ENCODE measurements at regions not wholly inside any gene's neighbourhood (a gene's known extent, or its start where the extent isn't known, plus 50 kb on each side); places are given as distances from the start of the nearest gene placed in this dataset.

DNA sequence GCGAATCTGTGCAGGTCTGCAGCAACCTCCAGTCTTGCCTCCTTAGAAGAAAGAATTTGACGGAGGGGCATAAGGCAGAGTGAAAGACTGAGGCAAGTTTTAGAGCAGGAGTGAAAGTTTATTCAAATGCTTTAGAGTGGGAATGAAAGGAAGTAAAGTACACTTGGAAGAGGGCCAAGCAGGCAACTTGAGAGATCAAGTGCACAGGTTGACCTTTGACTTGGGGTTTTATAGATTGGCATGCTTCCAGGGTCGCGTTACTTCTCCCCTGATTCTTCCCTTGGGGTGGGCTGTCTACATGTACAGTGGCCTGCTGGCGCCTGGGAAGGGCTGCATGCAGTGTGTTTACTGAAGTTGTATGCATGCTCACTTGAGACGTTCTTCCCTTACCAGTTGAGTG lies 127.2 kb upstream of the FER start:
- Histone ChIP-seq H3K36me3 (ENCODE audit: control insufficient read depth, insufficient read depth, low read length) (no peaks in the 10 kb centered on the region), H3K4me3 (ENCODE audit: low read length) (no peak overlapping the region), H3K9ac (ENCODE audit: extremely low read depth, low read length, poor library complexity, severe bottlenecking) (no peak overlapping the region), H3K4me1 (ENCODE audit: control insufficient read depth, insufficient read depth, low read length) (no peaks in the 10 kb centered on the region), H3K27ac (ENCODE audit: low read depth, low read length) (no peak overlapping the region), H3K9me3 (ENCODE audit: control insufficient read depth, low read length) (no peaks in the 10 kb centered on the region), H3K27me3 (ENCODE audit: control insufficient read depth, insufficient read depth, low read length, poor library complexity, severe bottlenecking) (no peaks in the 10 kb centered on the region)
- H3K27ac Mint-ChIP-seq = no peak overlapping the region
- H3K27me3 Mint-ChIP-seq (ENCODE audit: insufficient read depth) = no peaks in the 10 kb centered on the region
- no peak for DNase-seq
- no peaks in the 10 kb centered on the region for H3K36me3 Mint-ChIP-seq (ENCODE audit: low read depth)
- H3K4me1 Mint-ChIP-seq = no peaks in the 10 kb centered on the region
- WGBS, 2 experiments (ENCODE audit: insufficient coverage in 1 of 2, insufficient read length in 1 of 2) = 93 to 94% methylated on average over 6 of the region's 6 CpGs
- peaks cover 2% of the 10 kb centered on the region for H3K9me3 Mint-ChIP-seq
- H3K4me3 Mint-ChIP-seq = no peak overlapping the region
- TF ChIP-seq, protein P1, sequence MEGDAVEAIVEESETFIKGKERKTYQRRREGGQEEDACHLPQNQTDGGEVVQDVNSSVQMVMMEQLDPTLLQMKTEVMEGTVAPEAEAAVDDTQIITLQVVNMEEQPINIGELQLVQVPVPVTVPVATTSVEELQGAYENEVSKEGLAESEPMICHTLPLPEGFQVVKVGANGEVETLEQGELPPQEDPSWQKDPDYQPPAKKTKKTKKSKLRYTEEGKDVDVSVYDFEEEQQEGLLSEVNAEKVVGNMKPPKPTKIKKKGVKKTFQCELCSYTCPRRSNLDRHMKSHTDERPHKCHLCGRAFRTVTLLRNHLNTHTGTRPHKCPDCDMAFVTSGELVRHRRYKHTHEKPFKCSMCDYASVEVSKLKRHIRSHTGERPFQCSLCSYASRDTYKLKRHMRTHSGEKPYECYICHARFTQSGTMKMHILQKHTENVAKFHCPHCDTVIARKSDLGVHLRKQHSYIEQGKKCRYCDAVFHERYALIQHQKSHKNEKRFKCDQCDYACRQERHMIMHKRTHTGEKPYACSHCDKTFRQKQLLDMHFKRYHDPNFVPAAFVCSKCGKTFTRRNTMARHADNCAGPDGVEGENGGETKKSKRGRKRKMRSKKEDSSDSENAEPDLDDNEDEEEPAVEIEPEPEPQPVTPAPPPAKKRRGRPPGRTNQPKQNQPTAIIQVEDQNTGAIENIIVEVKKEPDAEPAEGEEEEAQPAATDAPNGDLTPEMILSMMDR (conservative IDR thresholded peaks at IDR 0.05) = no peak

- no peak overlapping the region for H3K27ac Mint-ChIP-seq
- no peaks in the 10 kb centered on the region for H3K36me3 ChIP-seq (ENCODE audit: control insufficient read depth, insufficient read depth, low read length)
- no peaks in the 10 kb centered on the region for H3K27me3 Mint-ChIP-seq (ENCODE audit: insufficient read depth)
- H3K27ac ChIP-seq (ENCODE audit: low read depth, low read length) = no peak overlapping the region
- H3K36me3 Mint-ChIP-seq (ENCODE audit: low read depth) = no peaks in the 10 kb centered on the region
- no peak for DNase-seq
- no peak overlapping the region for H3K4me3 Mint-ChIP-seq
- no peaks in the 10 kb centered on the region for H3K4me1 Mint-ChIP-seq
- H3K4me1 ChIP-seq (ENCODE audit: control insufficient read depth, insufficient read depth, low read length) = no peaks in the 10 kb centered on the region
- TF ChIP-seq, protein P1 (conservative IDR thresholded peaks at IDR 0.05) = no peak
- H3K9ac ChIP-seq (ENCODE audit: extremely low read depth, low read length, poor library complexity, severe bottlenecking) = no peak overlapping the region
- H3K4me3 ChIP-seq (ENCODE audit: low read length) = no peak overlapping the region
- peaks cover 2% of the 10 kb centered on the region for H3K9me3 Mint-ChIP-seq
- 87 to 96% methylated on average over 10 of the region's 10 CpGs for WGBS, 2 experiments (ENCODE audit: insufficient coverage in 1 of 2, insufficient read length in 1 of 2)
- H3K9me3 ChIP-seq (ENCODE audit: control insufficient read depth, low read length) = no peaks in the 10 kb centered on the region
- no peaks in the 10 kb centered on the region for H3K27me3 ChIP-seq (ENCODE audit: control insufficient read depth, insufficient read depth, low read length, poor library complexity, severe bottlenecking)
Measured at GRCh38 chr5:108619815-108620214, 127.9 kb upstream of the FER start.

DNA sequence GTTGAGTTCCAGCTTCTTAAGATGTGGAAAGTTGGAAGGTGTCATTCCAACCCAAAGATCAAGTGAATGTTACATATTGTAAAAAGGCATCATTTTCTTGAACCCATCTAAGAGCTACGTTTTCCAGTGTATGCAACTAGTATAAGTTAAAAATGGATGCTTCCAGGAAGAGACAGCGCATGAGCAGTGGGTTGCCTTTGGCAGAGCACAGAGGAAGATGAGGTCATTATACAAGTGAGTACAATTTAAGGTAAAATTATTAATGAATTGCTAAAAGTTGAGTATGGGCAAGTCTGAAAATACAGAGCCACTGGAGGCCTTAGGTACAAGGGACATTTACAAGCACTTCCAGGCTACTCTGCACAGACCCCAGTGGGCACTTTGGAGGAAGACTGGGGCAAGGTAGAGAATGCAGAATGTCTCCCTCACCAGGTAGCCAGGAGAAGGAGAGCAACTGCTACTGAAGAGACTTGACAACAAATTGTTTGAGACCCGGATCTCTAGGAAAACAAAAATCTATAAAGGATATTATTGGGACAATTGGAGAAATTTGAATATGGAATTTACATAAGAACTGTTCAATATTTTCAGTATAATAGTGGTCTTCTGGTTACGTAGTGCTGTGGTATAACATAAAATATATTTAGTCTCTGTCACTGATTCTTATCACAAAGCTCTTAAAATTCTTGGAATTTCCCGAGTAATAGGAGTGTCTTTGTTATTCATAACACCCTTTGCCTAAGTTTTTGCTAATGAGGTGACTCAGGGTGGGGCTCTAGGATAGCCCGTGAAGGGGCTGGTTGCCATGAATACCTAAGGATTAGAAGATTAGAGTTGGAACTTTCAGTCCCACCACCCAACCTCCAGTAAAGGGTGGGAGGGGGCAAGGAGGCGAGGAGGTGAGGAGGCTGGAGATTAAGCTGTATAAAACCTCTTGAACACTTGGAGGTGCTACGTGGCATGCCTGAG lies 129.9 kb upstream of the FER start:
- WGBS, 2 experiments (ENCODE audit: insufficient coverage in 1 of 2, insufficient read length in 1 of 2) = 69 to 72% methylated on average over 4 to 7 of the region's 8 CpGs
- H3K4me3 ChIP-seq (ENCODE audit: low read length) = no peak overlapping the region
- H3K27me3 Mint-ChIP-seq (ENCODE audit: insufficient read depth) = no peaks in the 10 kb centered on the region
- no peaks in the 10 kb centered on the region for H3K4me1 ChIP-seq (ENCODE audit: control insufficient read depth, insufficient read depth, low read length)
- TF ChIP-seq, protein P1 (conservative IDR thresholded peaks at IDR 0.05) = peak; percentile 57
- H3K9me3 ChIP-seq (ENCODE audit: control insufficient read depth, low read length) = peaks cover 10% of the 10 kb centered on the region
- peak; percentile 79 for DNase-seq
- H3K9me3 Mint-ChIP-seq = peaks cover 17% of the 10 kb centered on the region
- no peaks in the 10 kb centered on the region for H3K4me1 Mint-ChIP-seq
- H3K27me3 ChIP-seq (ENCODE audit: control insufficient read depth, insufficient read depth, low read length, poor library complexity, severe bottlenecking) = no peaks in the 10 kb centered on the region
- no peak overlapping the region for H3K4me3 Mint-ChIP-seq
- H3K27ac Mint-ChIP-seq = no peak overlapping the region
- H3K9ac ChIP-seq (ENCODE audit: extremely low read depth, low read length, poor library complexity, severe bottlenecking) = no peak overlapping the region
- H3K36me3 ChIP-seq (ENCODE audit: control insufficient read depth, insufficient read depth, low read length) = no peaks in the 10 kb centered on the region
- H3K27ac ChIP-seq (ENCODE audit: low read depth, low read length) = no peak overlapping the region
- H3K36me3 Mint-ChIP-seq (ENCODE audit: low read depth) = peaks cover 2% of the 10 kb centered on the region
